Panc1 (cell line): ENCODE measurements at regions not wholly inside any gene's neighbourhood (a gene's known extent, or its start where the extent isn't known, plus 50 kb on each side); places are given as distances from the start of the nearest gene placed in this dataset.

Source experiments
- POLR2AphosphoS5 ChIP-seq: IDR thresholded peaks from 2 replicates; pipeline ENCODE4 v1.6.1; 2012; ENCODE audit warnings: mild to moderate bottlenecking, low read depth, low read length, moderate library complexity
- SIN3A ChIP-seq: IDR thresholded peaks from 2 replicates; pipeline ENCODE4 v1.6.1; 2012; ENCODE audit warnings: low read depth, mild to moderate bottlenecking, low read length, moderate library complexity, borderline replicate concordance; ENCODE audit not compliant: insufficient read depth
- TCF7L2 ChIP-seq: IDR thresholded peaks from 2 replicates; pipeline ENCODE4 v1.6.1; 2011; ENCODE audit warnings: mild to moderate bottlenecking, low read depth, low read length, inconsistent platforms
- TF ChIP-seq, protein P1 (sequence below): fragments of 450-650 bp; IDR thresholded peaks from 2 replicates; pipeline ENCODE4 v1.5.1; 2017; ENCODE audit warnings: mild to moderate bottlenecking
- TF ChIP-seq, protein P2 (sequence below), 2 experiments: IDR thresholded peaks; 2 replicates each; pipeline ENCODE4 v1.6.1; 2011 to 2012; ENCODE audit warnings: low read depth in 2 of 2, control low read depth in 1 of 2, low read length in 1 of 2, mild to moderate bottlenecking in 1 of 2, moderate library complexity in 1 of 2; ENCODE audit not compliant: insufficient read depth in 1 of 2

DNA sequence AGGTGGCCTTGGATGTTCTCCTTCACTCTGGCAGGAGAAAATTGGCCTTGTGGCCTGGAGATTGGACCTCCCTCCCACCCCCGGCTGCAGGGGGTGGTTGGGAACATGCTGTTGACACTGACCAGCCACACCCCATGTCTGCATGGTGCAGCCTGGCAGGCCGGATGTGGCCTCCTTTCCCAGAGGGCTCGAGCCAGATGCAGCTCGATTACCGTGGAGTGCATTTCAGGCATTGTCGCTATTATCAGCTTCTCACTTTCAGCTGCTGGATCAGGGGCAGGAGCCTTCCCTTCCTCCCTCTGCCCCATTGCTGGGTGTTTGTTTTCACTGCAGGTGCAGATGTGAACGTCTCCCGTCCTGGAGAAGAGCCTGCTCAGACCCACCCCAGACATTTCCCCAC lies 211.0 kb upstream of the SIX2 start:
- TF ChIP-seq, protein P1, sequence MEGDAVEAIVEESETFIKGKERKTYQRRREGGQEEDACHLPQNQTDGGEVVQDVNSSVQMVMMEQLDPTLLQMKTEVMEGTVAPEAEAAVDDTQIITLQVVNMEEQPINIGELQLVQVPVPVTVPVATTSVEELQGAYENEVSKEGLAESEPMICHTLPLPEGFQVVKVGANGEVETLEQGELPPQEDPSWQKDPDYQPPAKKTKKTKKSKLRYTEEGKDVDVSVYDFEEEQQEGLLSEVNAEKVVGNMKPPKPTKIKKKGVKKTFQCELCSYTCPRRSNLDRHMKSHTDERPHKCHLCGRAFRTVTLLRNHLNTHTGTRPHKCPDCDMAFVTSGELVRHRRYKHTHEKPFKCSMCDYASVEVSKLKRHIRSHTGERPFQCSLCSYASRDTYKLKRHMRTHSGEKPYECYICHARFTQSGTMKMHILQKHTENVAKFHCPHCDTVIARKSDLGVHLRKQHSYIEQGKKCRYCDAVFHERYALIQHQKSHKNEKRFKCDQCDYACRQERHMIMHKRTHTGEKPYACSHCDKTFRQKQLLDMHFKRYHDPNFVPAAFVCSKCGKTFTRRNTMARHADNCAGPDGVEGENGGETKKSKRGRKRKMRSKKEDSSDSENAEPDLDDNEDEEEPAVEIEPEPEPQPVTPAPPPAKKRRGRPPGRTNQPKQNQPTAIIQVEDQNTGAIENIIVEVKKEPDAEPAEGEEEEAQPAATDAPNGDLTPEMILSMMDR: no peak
- TF ChIP-seq POLR2AphosphoS5: no peak
- TF ChIP-seq, protein P2, sequence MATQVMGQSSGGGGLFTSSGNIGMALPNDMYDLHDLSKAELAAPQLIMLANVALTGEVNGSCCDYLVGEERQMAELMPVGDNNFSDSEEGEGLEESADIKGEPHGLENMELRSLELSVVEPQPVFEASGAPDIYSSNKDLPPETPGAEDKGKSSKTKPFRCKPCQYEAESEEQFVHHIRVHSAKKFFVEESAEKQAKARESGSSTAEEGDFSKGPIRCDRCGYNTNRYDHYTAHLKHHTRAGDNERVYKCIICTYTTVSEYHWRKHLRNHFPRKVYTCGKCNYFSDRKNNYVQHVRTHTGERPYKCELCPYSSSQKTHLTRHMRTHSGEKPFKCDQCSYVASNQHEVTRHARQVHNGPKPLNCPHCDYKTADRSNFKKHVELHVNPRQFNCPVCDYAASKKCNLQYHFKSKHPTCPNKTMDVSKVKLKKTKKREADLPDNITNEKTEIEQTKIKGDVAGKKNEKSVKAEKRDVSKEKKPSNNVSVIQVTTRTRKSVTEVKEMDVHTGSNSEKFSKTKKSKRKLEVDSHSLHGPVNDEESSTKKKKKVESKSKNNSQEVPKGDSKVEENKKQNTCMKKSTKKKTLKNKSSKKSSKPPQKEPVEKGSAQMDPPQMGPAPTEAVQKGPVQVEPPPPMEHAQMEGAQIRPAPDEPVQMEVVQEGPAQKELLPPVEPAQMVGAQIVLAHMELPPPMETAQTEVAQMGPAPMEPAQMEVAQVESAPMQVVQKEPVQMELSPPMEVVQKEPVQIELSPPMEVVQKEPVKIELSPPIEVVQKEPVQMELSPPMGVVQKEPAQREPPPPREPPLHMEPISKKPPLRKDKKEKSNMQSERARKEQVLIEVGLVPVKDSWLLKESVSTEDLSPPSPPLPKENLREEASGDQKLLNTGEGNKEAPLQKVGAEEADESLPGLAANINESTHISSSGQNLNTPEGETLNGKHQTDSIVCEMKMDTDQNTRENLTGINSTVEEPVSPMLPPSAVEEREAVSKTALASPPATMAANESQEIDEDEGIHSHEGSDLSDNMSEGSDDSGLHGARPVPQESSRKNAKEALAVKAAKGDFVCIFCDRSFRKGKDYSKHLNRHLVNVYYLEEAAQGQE (IDR thresholded peaks at IDR 0.05; ENCODE audit: insufficient read depth in 1 of 2, low read depth in 2 of 2, low read length in 1 of 2): no peak
- TF ChIP-seq TCF7L2: no peak
- no peak for TF ChIP-seq SIN3A
